ENCODE measurements at regions not wholly inside any gene's neighbourhood (a gene's known extent, or its start where the extent isn't known, plus 50 kb on each side); places are given as distances from the start of the nearest gene placed in this dataset.
"Not testable (repeated sequence)": the region's sequence is repeated elsewhere in the genome, so short reads cannot be mapped to it uniquely, and the experiment has no call there.

DNA sequence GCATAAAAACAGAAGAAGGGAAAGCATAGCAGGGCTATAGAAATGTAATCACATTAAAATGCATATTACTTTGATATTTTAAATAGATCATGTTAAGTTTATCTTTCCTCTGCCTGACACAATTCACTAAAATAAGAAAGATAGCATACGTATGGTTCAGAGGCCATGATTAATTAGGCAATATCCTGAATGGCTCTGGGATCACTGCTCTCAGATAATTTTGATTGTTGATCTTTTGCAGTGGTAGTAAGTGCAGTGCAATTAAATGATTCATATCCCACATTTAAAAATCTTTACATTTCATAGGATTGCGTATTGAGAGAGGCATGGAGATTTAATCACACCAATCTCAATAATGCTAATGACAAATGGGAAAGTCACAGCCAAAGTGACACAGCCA lies 1040.7 kb downstream of the SOCS6 start:
- no peak for DNase-seq

DNA sequence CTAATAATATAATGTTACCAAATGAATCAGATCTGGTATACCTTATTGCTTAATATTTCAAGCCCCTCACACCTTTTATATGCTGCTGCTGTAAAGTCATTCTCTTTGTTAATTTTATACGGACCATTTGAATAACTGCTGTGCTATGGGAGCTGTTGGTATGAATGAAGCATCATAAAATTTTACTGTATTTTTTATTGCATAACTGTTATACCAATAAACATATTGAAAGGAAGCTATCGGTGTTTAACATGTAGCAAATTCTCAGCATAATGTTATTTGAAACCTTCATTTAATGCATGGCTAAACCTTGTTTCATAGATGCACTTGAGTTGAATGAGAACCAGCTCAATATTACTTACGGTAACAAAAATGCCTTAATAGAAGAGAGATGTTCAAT lies 1040.3 kb downstream of the SOCS6 start:
- peak; percentile 11 for DNase-seq

DNA sequence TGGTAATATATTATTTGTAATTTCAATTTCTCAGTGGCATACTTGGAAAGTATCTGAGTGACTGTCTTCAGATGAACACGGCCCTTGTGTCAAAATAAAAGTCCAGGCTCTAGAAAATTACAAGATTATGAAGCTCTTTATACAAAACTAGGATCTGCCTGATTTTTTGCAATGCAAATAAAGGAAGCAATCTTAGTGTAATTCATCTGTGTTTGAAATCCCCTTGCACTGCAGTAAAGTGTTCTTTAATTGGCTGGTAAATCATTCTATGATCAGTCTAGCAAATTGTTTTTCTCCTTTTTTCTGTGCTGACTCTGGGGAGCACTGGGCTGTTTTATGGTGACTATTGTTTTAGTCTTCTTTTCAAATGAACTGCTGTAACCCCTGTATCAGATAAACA lies 1039.0 kb downstream of the SOCS6 start:
- no peak for DNase-seq

DNA sequence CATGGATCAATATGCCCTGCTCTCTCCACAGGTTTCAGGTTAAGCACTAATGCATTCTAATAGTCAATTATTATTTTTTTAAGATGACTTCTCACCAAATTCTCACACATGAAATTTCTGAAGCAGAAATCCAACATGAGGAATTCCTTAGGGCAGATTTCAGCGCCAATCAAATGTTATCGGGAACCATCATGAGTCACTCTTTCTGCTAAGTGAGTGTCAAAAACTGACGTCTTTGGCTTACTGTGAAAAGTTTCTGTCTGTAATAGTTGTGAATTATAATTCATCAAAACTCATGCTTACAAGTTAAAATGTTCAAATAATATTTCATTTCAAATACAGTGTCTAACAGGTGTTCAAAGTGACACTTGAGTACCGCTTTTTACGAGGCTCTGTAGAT lies 1038.6 kb downstream of the SOCS6 start:
- no peak for DNase-seq

DNA sequence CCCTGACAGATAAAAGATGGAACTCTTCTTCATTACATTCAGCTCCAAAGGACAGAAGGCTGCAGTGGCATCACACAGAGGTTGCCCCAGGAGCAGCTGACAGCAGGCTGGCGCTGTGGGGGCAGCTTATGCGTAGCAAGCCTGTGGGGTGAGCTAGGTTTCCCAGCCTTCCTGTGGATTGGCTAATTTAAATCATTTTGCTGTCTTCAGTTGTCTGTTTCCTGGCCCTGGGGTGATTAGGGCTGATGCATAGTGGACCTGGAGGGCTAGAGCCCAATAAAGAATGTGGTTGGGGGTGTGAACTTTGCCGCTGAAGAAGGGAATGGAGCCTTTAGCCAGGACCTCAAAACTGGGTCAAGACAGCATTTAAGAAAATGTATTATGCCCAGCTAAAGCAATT lies 1038.0 kb downstream of the SOCS6 start:
- no peak for DNase-seq

DNA sequence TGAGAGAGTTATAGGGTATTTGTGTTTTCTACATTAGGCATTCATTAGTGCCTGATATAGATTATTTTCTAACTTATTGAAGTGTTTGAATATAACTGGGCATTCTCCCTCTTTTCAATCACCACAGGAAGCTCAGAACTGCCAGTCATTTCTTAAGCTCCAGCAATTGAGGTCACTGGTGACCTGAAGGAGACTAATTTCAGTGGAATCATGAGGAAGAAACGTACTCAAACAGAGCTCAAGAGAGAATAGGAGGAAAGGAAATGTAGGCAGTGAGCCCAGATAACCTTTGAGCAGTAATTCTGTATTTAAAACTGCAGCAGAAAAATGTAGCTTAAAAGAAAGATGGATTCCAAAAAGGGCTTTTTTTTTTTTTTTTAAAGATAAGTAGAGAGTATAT lies 1035.5 kb downstream of the SOCS6 start:
- DNase-seq = no peak

DNA sequence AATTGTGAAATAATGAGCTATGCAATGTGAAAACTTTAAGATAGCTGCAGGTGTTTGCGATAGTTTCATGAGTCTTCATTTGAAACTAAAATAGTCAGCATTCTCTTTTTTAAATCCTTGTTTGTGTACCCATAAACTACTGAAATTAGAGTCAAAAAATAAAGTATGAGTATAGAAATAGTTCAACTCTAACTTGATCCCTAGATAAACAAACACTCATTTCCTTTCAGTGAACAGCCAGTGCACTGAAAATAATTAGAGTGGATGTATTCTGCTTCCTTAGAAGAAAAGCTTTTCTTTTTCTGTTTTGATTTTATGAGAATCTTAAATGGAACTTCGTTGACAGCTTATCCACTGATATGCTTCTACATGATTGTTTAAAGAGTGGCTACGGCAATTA lies 1033.4 kb downstream of the SOCS6 start:
- no peak for DNase-seq

DNA sequence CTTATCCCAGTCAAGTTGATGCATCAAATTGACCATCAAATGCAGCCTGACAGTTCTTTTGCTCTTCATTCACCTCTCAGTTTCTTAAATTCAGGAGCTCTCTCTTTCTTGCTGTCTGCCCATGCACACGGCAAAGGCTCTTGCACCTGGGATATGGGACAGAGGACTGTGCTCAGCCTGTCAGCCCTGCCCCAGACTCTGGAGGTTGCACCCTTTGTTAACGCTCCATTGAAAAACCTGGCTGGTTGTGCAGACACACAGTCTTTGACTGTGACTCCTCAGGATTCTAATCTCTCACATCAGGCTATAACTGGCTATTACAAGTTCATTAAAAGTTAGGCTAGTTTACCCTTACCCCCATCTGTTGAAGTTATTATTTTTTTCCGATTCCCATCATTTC lies 1032.5 kb downstream of the SOCS6 start:
- no peak for DNase-seq

DNA sequence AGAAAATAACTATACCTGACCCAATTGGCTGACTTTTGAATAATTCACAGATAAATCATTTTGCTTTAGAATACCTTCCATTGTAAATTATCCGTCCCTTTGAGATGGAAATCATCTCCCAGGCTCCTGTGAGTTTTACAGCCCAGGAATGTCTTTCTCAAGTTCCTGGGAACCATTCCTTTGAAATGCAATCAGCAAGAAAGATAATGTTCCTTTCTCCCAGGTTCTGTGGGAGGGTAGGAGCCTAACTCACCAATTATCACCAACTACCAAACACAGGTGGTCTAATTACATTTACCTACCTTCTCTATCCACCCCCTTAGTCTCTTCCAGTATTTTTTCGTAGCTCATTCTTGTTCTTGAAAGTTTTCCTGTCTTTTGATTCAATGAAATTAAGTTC lies 1016.0 kb downstream of the SOCS6 start:
- DNase-seq = no peak

DNA sequence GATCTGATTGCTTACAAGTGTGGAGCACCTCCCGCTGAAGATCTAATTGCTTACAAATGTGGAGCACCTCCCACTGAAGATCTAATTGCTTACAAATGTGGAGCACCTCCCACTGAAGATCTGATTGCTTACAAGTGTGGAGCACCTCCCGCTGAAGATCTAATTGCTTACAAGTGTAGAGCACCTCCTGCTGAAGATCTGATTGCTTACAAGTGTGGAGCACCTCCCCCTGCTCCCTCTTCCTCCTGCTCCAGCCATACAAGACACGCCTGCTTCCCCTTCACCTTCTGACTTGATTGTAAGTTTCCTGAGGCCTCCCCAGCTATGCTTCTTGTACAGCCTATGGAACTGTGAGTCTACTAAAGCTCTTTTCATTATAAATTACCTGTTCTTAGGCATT lies 1014.9 kb downstream of the SOCS6 start:
- DNase-seq = not testable (repeated sequence)

DNA sequence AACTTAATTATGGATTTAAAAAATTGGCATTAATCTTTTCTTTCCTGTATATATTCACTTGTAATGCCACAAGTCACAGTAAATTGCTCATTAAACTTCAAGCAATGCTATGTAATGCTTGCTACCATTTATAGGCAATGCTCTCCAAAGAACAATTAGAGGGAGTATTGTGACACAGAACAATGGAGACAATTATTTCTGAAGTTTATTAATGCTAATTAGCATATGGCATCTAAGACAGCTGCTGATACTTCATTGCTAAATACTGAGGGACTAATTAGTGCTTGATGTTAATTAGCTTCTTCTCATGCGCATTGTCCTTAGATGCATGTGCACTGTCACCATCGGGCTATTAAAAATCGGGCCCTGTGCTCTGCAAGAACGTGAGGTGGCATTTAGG lies 1012.8 kb downstream of the SOCS6 start:
- no peak for DNase-seq

DNA sequence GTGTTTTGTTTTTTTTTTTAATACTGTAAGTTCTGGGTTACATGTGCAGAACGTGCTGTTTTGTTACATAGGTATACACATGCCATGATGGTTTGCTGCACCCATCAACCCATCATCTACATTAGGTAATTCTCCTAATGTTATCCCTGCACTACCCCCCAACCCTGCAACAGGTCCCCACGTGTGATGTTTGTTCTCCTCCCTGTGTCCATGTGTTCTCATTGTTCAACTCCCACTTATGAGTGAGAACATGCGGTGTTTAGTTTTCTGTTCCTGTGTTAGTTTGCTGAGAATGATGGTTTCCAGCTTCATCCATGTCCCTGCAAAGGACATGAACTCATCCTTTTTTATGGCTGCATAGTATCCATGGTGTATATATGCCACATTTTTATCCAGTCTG lies 1005.4 kb downstream of the SOCS6 start:
- DNase-seq = not testable (repeated sequence)

DNA sequence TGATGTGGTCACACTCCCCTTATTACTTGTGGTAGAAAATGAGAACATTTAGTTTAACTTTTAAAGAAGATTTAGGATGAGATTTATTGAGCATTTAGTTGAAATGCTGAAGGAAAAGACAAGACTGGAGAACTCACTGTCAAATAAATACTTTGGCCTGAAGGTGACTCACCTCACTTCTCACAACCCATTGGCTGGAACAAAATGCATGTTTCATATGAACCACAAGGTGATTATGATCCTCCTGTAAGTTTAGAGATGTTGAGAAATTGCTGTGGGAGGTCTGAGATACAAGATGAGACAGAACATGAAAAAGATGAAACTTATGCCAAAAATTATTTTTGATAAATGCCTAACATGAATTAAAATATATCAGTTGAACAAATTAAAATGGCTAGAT lies 1004.5 kb downstream of the SOCS6 start:
- no peak for DNase-seq

DNA sequence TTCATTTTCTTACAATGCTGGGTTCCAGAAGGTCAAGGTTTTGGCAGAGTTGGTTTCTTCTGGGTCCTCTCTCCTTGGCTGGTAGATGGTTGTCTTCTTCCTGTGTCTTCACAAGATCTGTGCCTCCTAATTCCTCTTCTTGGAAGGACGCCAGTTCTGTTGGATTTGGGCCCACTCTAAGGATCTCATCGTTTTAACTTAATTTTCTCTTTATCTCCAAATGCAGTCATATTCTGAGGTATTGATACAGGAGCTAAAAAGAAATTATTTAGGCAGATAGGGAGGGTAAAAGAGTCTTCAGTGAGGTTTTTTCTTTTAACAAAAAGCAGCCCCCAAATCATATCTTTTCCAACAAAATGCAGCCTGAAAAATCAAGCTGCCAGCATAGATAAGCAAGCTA lies 998.4 kb downstream of the SOCS6 start:
- no peak for DNase-seq

DNA sequence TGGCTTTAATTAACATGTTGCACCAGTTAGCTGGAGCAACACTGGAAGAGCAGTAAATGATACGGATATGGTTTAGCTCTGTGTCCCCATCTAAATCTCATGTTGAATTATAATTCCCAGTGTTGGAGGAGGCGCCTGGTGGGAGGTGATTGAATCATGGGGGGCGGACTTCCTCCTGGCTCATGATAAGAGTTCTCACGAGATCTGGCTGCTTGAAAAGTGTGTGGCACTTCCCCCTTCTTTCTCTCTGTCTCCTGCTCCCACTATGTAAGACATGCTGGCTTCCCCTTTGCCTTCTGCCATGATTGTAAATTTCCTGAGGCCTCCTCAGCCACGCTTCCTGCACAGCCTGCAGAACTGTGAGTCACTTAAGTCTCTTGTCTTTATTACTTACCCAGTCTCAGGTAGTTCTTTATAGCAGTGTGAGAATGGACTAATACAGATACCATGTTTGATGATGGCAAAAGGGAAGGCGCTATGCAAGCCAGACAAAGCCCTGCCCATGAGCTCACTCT lies 963.6 kb downstream of the SOCS6 start:
- DNase-seq = no peak

DNA sequence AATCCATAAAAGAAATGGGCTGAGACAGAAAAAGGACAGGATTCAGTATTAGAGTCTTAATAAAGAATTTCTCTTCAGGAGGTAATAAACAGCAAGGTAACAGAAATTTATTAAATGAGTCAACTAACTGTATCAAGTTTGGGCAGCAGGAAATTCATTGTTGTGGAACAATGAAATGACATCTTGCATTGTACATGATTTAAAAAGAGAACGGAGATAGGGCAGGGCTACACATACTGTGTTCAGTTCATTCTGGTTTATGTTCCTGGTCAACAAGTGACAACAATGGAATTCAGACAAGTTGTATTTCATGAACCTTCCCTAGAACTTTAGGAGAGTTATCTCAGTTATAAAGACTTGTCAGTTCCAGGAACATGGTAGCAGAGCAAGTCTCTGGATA lies 961.3 kb downstream of the SOCS6 start:
- DNase-seq = no peak

DNA sequence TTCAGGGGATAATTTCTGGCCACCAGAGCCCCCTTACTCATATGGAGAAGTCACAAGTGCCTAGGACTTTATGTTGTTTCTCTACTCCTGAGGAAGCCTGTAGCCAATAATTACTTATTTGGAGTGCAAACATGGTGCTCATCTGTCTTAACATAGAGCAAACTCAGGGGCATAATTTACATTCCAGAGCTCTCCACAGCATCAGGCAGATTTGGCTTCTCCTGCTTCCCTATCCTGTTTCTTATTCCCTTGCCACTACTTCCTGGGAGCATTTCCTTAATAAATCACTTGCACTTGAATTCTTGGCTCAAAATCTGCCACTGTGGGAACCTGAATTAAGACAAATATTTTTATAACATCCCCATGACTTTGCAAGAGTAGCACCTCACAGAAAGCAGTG lies 960.9 kb downstream of the SOCS6 start:
- no peak for DNase-seq

DNA sequence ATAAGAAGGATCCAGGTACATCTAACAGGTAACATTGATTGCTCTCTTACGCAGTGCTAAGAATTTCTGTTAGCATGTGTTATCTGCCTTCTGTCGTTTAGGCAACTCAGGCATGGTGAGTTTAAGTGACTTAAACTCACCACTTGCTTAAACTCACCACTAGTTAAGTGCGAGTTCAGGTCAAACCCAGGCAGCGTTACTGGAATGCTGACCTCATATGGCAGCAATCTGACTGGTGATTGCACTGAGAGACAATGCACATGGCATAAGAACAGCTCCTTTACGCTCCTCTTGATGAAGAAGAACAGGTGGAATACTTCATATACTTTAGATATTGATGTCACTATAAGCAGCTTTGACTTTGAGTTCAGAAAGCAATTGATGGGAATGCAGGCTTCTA lies 954.1 kb downstream of the SOCS6 start:
- no peak for DNase-seq

DNA sequence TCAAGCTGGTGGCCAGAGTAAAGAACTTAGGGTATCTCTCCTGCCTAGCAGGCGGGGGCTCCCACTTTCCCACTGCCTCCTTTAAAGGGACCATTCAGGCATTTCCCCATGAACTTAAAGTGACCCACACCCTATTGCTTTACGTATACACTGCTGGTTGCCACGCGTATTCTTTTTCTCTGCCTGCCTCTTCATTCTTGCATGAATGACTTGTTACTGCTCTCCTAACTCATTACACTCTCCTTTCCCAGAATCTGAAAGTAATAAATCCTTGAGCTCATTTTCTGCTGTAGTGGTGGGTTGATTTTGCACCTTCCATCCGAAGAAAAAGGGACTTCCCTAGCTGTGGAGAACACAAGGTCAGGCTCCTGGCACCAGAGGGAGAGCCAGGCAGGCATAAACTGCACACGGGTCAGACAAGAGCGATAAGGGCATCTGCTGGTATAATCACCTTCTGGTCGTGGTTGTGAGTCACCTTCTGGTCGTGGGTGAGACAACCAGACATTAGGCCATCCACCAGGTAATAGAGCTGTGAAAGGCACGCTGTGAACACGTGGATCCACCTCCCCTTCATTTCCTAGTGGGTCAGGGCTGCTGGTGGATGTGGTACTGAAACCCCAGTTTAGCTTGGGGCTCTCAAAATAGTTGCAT lies 950.3 kb downstream of the SOCS6 start:
- peak; percentile 26 for DNase-seq

DNA sequence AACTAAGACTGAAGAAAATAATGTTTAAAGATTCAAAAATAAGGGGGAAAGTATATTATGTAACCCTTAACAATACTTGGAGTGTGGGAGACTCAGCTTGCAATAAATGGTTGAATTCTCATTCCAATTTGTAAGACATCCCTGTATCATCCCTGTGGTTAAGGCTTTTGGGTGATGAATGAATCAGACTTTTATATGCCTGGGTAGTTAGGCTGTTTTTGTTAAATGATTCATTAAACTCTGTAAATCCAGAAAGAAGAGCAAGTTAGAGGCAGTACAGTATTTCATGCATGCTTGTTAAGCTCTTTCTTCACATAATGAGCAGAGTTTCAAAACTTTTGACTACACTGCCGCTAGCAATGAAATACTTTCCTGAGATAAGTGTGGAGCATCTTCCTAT lies 948.8 kb downstream of the SOCS6 start:
- DNase-seq = no peak

DNA sequence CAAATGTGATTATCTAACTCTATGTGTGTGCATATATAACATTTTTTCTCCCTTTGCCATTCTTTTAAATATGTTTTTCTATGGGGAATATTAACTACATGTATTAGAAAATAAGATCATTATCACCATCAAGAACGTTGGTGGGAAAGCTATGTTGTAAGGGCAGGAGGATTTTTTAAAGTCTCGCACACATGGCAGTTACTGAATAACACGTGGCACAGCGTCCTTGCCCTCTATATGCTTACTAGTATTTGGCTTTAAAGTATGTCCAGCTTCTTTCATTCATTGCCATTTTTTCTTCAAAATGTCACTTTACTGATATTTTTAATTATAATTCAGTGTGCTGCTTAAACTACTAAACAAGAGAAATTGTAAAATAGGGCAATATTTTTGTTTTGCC lies 944.3 kb downstream of the SOCS6 start:
- DNase-seq = no peak

DNA sequence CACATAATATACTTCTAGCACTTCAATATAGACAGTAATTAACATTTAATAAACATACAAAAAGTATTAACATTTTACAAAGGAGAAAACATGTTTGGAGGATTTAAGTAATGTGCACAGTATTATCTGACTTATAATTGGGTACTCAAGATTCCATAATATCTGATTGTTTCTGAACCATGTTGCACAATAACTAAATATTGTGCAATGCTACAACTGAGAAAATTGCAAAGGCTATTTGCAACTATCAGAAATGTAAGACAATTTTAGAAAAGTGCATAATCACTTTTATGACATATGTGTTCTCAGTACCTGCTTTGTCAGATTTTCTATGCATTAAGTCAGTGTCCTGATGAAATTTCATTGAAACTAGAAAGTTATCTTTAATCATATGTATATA lies 934.6 kb downstream of the SOCS6 start:
- DNase-seq = no peak

DNA sequence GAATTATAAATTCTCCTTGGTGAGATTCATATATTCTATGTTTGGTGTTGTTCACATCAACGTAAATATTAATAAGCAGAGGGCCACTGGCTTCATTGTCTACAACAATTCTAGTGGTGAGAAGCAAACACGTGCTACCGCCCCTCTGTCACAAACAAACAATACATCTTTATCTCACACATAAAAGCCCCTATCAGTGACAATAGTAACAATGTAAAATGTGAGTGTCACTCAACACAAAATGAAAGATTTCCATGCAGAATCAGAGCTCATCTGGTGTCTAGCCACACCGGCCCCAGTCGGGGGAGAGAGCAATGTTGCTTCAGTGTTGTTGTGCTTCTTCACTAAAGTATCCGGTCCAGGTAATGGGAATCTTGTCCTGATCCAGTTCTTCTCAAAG lies 932.6 kb downstream of the SOCS6 start:
- no peak for DNase-seq

DNA sequence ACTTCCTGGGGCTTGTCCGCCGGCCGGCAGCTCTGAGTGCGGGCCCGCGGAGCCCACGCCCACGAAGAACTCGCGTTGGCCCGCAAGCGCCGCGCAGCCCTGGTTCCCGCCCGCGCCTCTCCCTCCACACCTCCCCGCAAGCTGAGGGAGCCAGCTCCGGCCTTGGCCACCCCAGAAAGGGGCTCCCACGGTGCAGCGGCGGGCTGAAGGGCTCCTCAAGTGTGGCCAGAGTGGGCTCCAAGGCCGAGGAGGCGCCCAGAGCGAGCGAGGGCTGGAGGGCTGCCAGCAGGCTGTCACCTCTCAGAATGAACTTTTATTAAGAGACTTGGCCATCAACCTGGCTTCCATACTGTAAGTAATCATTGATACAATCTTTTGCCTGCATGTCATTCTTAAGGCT lies 923.9 kb downstream of the SOCS6 start:
- not testable (repeated sequence) for DNase-seq

DNA sequence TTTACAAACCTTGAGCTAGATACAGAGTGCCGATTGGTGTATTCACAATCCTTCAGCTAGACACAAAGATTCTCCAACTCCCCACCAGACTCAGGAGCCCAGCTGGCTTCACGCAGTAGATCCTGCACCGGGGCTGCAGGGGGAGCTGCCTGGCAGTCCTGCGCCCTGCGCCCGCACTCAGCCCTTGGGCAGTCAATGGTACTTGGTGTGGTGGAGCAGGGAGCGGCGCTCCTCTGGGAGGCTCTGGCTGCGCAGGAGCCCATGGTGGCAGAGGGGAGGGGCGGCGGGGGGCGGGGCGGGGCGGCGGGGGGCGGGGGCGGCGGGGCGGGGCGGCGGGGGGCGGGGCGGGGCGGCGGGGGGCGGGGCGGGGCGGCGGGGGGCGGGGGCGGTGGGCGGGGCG lies 923.4 kb downstream of the SOCS6 start:
- no peak for DNase-seq

DNA sequence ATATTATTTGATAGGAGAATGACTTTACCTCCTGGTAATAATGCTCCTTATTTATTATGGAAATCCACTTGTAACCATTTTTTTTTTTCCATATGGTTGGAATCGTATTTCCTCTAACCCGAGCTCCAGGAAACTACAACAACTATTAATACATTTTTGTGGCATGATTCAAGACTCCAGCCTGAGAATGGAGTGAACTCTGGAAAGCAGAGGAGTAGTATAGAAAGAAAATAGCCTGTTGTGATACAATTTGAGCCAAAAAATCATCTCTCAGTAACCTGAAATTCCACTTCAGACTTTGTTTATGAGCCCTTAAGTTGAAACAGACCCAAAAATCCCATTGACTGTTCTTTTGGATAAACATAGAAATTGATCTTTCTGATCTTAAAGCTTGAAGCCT lies 921.1 kb downstream of the SOCS6 start:
- no peak for DNase-seq

All from NCI-H748 treated with DMSO at 0.1 percent for 48 hours (cell line).